GM18868 (cell line): ENCODE measurements at regions not wholly inside any gene's neighbourhood (a gene's known extent, or its start where the extent isn't known, plus 50 kb on each side); places are given as distances from the start of the nearest gene placed in this dataset.
"Not testable (repeated sequence)": the region's sequence is repeated elsewhere in the genome, so short reads cannot be mapped to it uniquely, and the experiment has no call there.

Experiments used
- ATAC-seq: cut with Tn5 transposase; IDR thresholded peaks from one replicate; pipeline ENCODE4 v1.9.1; 2021; ENCODE audit warnings: mild to moderate bottlenecking, moderate library complexity; ENCODE audit not compliant: unreplicated experiment

GRCh38 chr18:64671293-64671692, 522.4 kb upstream of the LINC00305 start:
- not testable (repeated sequence) for ATAC-seq

GRCh38 chr18:64668461-64668962, 519.6 kb upstream of the LINC00305 start:
- no peak for ATAC-seq

DNA sequence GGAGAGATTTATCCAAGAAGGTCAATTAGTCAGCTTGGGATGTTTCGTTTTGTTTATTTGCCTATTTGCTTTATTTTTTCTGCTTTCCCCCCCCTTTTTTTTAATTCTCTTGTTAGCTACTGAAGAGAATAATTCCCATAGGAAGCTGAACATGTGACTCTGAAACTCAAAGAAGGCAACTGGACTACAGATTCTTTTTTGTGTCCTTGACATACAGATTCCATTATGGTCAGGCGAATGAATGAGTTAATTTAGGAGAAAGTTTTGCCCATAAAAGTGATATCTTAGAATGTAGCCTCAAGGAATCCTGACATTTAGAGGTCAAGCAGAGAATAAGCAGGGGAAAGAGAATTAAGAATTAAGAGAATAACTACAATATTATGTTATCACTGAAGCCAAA, 514.2 kb upstream of the LINC00305 start:
- no peak for ATAC-seq

DNA sequence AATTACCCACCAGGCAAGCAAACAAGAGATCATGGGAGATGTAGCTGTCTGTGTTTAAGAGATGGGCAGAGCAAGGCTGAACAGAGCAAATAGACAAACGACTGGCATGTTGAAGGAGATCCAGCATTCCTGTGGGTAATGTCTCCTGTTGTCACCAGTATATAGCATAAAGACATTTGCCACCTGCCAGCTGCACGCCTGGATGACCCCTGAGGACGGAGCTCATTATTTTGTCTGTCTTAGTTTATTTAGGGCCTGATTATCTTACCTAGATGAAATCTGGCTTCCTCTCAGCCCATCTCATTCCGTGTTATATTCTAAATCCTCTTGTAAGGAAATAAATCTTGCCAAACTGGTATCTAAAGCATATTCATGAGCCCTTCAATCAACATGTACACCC, 510.3 kb upstream of the LINC00305 start:
- no peak for ATAC-seq

- no peak for ATAC-seq
These were observed 504.2 kb upstream of the LINC00305 start for GRCh38 chr18:64653068-64653467.

DNA sequence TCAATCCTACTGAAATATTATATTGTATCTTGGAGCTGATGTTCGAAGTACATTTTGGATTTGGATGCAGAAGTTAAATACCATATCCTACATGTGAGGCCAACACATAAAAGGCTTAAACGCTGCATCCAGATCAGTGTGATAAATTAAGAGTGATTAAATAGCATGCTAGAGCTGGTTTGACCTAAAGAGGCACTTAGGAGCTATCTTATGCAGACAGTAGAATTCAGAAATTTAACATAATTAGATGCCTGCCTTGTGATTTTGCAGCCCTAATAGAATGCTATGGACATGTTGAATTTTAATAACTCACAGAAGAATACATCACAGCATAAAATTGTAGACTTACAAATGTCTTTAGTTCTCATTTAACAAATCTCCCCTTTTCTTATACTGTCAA, 501.2 kb upstream of the LINC00305 start:
- ATAC-seq, result no peak

GRCh38 chr18:64645753-64646152, 496.9 kb upstream of the LINC00305 start:
- ATAC-seq, result no peak

- no peak for ATAC-seq
These were observed 490.6 kb upstream of the LINC00305 start for GRCh38 chr18:64639536-64639935.

- ATAC-seq, result no peak
These were observed 472.2 kb upstream of the LINC00305 start for GRCh38 chr18:64620971-64621560.

DNA sequence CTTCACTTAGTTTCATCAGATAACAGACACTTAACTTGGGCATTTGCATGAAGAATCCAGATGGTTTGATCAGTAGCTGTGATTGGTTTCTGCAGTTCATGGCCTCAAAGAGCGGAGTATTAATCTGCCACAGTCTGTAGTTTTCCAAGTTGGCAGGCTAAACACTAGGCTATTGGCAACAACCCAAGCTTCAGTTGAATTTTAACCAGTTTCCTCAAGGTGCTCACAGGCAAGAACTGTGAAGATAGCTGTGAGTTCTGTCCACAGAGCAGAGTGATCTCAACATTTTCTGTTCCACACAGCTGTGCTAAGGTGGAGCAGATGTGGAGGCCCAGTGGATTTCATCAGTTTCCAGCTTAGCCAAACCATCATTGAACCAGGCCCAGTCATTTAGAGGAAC, 469.5 kb upstream of the LINC00305 start:
- no peak for ATAC-seq

GRCh38 chr18:64615021-64615420, 466.1 kb upstream of the LINC00305 start:
- no peak for ATAC-seq

- no peak for ATAC-seq
These were observed 465.6 kb upstream of the LINC00305 start for GRCh38 chr18:64614446-64614845.

- no peak for ATAC-seq
These were observed 443.4 kb upstream of the LINC00305 start for GRCh38 chr18:64592246-64592645.

- no peak for ATAC-seq
These were observed 440.1 kb upstream of the LINC00305 start for GRCh38 chr18:64589000-64589399.

GRCh38 chr18:64566456-64566855, 417.6 kb upstream of the LINC00305 start:
- ATAC-seq, result no peak

GRCh38 chr18:64562651-64563050, 413.8 kb upstream of the LINC00305 start:
- ATAC-seq, result no peak

DNA sequence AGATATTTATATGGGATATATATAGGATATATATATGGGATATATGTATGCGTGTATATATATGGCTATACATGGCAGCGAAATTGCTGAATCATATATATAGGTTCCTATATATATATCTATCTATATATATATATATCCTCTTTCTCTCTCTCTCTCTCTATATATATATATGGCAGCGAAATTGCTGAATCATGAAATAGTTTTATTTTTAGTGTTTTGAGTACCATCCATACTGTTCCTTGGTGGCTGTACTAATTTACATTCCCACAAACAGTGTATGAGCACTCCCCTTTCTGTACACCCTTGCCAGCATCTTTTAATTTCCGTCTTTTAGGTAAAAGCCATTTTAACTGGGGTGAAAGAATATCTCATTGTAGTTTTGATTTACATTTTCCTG, 397.6 kb upstream of the LINC00305 start:
- no peak for ATAC-seq

DNA sequence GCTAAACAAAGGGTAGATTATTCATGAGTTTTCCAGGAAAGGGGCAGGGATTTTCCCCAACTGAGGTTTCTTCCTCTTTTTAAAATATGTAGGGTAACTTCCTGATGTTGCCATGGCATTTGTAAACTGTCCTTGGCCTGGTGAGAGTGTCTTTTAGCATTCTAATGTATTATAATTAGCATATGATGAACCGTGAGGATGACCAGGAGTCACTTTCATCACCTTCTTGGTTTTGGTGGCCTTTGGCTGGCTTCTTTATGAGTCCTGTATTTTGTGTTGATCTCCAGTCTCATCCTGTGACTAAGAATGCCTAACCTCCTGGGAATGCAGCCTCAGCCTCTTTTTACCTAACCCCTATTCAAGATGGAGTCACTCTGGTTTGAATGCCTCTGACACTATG, 391.0 kb upstream of the LINC00305 start:
- no peak for ATAC-seq

- ATAC-seq, result no peak
These were observed 379.8 kb upstream of the LINC00305 start for GRCh38 chr18:64528646-64529045.

- ATAC-seq, result no peak
These were observed 370.3 kb upstream of the LINC00305 start for GRCh38 chr18:64519201-64519600.

DNA sequence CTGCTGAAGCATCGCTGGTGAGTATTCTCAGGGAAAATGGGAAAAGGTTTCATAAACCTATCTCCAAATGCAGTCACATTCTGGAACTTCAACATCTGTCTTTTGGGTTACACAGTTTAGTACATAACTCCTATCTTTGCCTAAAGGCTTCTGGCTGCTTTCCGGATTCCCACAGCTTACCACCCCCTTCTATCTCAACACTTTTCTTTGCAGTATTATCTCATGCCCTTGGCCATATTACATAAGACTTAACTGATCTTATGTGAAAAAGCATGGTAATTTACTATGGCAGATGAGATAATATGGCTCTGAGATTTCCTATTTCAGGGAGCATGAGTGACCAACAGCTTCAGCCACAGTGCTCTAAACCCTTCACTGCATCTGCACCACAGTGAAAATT, 369.3 kb upstream of the LINC00305 start:
- ATAC-seq, result no peak

- no peak for ATAC-seq
These were observed 364.5 kb upstream of the LINC00305 start for GRCh38 chr18:64513401-64513800.

DNA sequence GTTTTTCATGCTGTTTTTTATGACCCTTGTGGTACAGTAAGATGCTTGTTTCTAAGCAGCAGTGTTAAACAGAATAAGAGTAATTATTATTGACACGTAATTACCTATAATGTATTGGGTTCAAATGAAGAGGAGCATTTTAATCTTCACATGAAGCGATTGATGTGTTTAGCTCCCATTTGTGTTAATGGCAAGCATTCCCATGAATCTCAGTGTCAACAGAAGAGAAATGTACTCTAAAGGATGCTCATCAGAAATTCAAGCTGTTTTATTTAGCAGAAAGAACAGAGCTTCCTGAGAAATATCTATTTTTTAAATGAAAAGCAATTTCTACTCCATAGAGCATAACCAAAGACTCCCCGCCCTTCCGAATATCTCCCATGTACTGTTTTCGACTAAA, 341.3 kb upstream of the LINC00305 start:
- ATAC-seq, result no peak
